ENCODE measurements at regions not wholly inside any gene's neighbourhood (a gene's known extent, or its start where the extent isn't known, plus 50 kb on each side); places are given as distances from the start of the nearest gene placed in this dataset.

- no peak for DNase-seq (ENCODE audit: low read depth, low spot score)
- no peak for TF ChIP-seq CTCF (IDR thresholded peaks at IDR 0.05; ENCODE audit: insufficient read depth, low read length, missing control alignments)
- H3K4me3 ChIP-seq (ENCODE audit: low read depth, low read length): peak overlapping the region; percentile 84
- ChIA-PET CTCF (interaction anchor here (0.8 to 4.2 kb wide), 11 partner anchors 10 to 112 kb away, joined by 3 to 31 read pairs (median 6); no protein-coding TSS in a partner anchor), POLR2A (interaction anchor here (0.7 to 1.5 kb wide), 8 partner anchors 10 to 107 kb away, joined by 3 to 8 read pairs (median 4); no protein-coding TSS in a partner anchor)
Observed at GRCh38 chr1:21344750-21345443, 54.6 kb upstream of the ECE1 start.

- CTCF ChIA-PET: interaction anchor here (0.9 to 4.2 kb wide), 7 partner anchors 9 to 112 kb away, joined by 4 to 31 read pairs (median 12); no protein-coding TSS in a partner anchor
Observed at GRCh38 chr1:21344098-21344749, 54.0 kb upstream of the ECE1 start.

GRCh38 chr1:21342961-21343838 is 52.9 kb upstream of the ECE1 start:
- DNase-seq (ENCODE audit: low read depth, low spot score): no peak
- ChIA-PET POLR2A (no interaction called here), CTCF (interaction anchor here (1.0 to 4.2 kb wide), 3 partner anchors 9 to 111 kb away, joined by 3 to 20 read pairs (median 7); no protein-coding TSS in a partner anchor)
- no peak overlapping the region; the same call in 1 of the 2 replicates for H3K4me3 ChIP-seq (ENCODE audit: low read depth, low read length)
- no peak for TF ChIP-seq CTCF (IDR thresholded peaks at IDR 0.05; ENCODE audit: insufficient read depth, low read length, missing control alignments)

More at GRCh38 chr1:21344098-21344749, 54.0 kb upstream of the ECE1 start:
- TF ChIP-seq CTCF (IDR thresholded peaks at IDR 0.05; ENCODE audit: insufficient read depth, low read length, missing control alignments): no peak
- no peak for DNase-seq (ENCODE audit: low read depth, low spot score)
- H3K4me3 ChIP-seq (ENCODE audit: low read depth, low read length): peak overlapping the region; percentile 84
- POLR2A ChIA-PET: interaction anchor here (1.2 to 1.5 kb wide), 2 partner anchors 20 to 22 kb away, joined by 4 to 8 read pairs; no protein-coding TSS in a partner anchor

GRCh38 chr1:21341517-21342078 is 51.3 kb upstream of the ECE1 start:
- DNase-seq (ENCODE audit: low read depth, low spot score): no peak
- no peak for TF ChIP-seq CTCF (IDR thresholded peaks at IDR 0.05; ENCODE audit: insufficient read depth, low read length, missing control alignments)
- no peak overlapping the region for H3K4me3 ChIP-seq (ENCODE audit: low read depth, low read length)
- ChIA-PET POLR2A (no interaction called here), CTCF (interaction anchor here (4.2 kb wide), 1 partner anchor 109 kb away, joined by 20 read pairs; no protein-coding TSS in a partner anchor)

GRCh38 chr1:21341022-21341421 is 50.8 kb upstream of the ECE1 start:
- no peak for TF ChIP-seq CTCF (IDR thresholded peaks at IDR 0.05; ENCODE audit: insufficient read depth, low read length, missing control alignments)
- DNase-seq (ENCODE audit: low read depth, low spot score): no peak
- CTCF ChIA-PET: no interaction called here
- no peak overlapping the region for H3K4me3 ChIP-seq (ENCODE audit: low read depth, low read length)
- POLR2A ChIA-PET: no interaction called here

Measured in AG04449 (cell line).